M059J (cell line): ENCODE measurements at regions not wholly inside any gene's neighbourhood (a gene's known extent, or its start where the extent isn't known, plus 50 kb on each side); places are given as distances from the start of the nearest gene placed in this dataset.
A peak's percentile ranks its signal among the peaks of the same experiment; 100 is the strongest.
"Not testable (repeated sequence)": the region's sequence is repeated elsewhere in the genome, so short reads cannot be mapped to it uniquely, and the experiment has no call there.

ENCODE experiments used
- DNase-seq: peaks from one replicate; pipeline ENCODE4 v3.0.0-alpha.2; 2012; ENCODE audit warnings: low read depth

DNA sequence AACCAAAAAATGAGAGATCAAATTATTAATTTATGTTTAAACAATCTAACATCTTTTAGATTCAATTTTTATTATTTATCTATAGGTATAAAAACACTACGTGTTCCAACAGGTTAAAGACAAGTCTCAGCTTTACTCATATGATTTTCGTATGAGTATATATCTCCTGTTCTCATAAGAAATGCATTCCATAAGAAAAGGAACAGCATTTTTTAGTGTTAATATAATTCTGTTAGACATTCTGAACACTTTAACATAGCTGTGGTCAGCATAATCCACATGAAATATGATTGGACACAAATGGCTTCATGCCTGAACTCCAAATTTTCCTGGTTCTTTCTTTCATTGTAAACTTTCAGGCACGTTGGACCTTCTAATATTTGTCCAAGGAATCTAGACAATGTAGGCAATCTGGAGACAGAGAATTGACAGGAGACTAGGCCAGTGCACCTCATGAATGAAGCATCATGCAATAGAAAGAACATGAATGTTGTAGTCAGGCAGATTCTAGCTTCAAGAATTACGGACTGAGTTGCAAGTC is 1122.0 kb upstream of the ALCAM start:
- no peak for DNase-seq

DNA sequence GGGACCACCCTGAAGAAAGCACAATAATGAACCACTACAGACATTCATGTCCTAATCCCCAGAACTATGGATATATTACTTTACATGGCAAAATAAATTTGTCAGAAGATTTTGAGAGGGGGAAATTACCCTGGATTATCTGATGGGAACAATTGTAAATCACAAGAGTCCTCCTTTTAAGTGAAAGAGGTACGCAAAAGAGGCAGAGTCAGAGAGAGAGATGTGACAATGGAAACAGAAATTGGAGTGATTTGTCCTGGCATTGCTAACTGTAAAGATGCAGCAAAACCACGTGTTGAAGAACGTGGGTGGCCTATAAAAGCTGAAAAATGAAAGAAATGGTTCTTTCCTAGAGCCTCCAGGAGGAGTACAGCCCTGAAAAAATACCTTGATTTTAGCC is 1121.4 kb upstream of the ALCAM start:
- no peak for DNase-seq

DNA sequence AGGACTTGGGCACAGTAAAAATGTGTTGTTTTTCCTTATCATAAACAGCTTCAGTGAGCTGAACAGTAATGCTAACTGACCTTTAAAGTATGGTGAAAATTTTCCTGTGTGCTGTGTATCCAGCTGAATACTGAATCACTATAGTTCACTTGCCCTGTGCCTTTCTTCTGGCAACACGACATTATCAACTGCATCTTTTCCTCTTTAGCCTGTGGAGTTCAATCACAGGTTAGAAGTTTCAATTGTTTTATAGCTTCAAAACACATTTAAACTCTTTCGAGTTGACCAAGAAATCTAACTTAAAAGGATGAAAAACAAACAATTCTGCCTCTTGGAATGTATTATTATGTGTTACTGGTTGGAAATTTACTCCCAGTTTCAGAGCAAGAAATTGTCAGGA is 1120.7 kb upstream of the ALCAM start:
- no peak for DNase-seq

DNA sequence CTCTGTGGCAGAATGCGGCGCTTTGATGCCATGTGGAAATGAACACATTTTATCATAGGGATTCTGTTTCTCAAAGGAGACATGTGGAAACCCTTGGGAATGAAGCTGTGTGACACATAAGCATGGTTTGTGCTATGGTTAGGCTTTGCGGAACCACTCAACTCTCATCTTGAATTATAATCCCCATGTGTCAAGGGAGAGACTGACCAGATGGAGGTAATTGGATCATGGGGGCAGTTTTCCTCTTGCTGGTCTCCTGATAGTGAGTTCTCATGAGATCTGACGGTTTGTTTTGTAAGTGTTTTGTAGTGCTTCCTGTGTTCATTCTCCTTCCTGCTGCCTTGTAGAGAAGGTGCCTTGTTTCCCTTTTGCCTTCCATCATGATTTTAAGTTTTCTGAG is 1109.2 kb upstream of the ALCAM start:
- no peak for DNase-seq

DNA sequence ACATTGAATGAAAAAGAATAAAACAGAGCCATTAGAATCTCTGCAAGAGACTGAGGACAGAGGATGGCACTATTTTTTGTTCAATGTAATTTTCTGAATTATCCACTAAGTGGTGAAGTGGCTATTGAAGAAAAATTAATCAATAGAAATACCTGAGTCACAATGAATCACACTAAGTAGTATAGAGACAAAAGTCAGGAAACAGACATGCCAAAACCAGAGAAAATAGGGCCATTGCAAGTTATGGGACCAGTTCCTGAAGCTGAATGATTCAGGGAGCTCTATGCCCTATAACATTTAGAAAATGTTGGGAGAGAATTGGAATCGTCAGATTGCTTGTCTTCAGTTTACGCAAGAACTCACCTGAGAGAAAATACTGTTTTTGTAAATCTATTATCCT is 1103.2 kb upstream of the ALCAM start:
- no peak for DNase-seq

DNA sequence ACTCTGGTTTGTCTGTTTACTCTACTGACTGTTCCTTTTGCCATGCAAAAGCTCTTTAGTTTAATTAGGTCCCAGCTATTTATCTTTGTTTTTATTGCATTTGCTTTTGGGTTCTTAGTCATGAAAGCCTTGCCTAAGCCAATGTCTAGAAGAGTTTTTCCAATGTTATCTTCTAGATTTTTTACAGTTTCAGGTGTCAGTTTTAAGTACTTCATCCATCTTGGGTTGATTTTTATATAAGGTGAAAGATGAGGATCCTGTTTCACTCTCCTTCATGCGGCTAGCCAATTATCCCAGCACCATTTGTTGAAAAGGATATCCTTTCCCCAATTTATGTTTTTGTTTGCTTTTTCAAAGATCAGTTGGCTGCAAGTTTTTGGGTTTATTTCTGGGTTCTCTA is 1100.5 kb upstream of the ALCAM start:
- not testable (repeated sequence) for DNase-seq

DNA sequence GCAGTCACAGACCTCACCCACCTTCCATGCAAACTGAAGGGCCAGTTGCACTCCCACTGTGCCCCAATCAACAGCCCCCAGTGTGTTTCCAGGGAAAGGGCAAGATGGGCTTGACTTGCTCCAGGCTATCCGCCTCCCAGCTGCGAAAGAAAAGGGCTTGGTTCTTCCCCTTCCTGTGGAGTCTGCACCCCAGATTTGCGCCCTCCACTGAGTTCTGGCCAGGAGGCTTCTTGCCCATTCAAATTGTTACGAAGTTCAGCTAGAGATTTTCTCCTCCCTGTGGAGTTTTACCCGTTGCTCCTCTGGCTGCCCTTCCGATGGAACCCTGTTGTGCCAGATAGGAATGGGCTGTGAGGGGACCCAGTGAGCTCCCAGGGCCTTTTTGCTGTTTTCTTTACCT is 1096.9 kb upstream of the ALCAM start:
- DNase-seq = no peak

DNA sequence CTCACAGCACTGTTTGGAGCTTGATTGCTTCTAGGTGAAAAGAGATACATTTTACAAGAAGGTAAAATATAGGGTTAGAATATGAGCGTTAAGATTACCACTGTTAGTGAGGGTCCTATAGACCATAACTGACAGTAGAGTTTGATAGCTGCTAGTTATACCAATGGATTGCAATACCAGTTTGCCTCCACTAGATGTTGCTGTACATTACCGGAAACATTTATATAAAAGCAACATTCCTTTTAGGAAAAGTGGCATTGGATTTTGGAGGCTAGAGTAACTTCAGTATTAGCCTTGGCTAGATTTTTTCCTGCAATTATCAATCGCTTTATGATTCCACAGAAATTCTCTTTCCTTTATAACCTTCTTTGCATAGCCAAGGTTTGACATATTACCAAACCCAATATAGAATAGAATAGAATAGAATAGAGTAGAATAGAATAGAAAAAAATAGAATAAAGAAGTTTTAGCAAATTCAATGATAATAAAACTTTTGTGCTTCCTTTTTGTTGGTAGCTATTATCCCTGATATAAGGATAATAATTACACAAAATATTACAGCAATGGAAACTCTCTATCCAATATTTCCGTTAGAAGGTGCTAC is 1093.6 kb upstream of the ALCAM start:
- peak; percentile 59 for DNase-seq

DNA sequence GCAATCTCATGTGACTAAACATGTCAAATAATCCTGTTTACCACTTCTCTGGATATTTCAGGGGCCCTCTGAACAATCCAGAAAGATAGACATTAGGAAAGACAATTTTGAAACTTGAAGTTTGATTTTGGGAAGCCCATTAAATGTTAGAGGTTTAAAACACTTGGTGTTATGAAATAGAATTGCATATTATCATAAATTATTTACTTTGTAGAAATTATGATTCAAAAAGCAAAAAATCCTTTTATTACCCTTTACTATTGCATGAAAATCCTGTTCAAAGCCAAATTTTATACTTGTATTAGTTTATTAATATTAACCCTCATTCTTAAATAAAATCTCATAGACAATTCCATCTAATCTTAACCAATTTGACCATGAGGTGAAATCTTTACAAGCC is 1091.5 kb upstream of the ALCAM start:
- DNase-seq = no peak

DNA sequence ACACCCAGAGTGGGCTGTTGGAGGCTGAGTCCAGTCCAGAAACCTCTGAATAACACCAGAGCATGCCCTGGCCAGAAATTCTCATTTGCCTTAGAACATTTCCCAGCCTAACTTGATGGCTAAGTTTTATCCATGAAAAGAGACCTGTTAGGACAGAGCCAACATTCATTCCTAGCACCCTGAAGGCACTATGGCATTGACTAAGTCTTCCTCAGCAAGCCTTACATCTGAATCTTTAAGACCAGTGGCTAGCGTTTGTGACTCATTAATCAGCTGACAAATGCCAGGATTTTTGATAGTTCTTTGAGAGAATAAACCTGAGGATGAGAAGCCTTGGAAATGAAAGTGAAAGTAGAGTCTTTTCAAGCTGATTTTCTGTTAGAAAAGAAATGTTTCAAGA is 1087.1 kb upstream of the ALCAM start:
- DNase-seq = peak; percentile 91

DNA sequence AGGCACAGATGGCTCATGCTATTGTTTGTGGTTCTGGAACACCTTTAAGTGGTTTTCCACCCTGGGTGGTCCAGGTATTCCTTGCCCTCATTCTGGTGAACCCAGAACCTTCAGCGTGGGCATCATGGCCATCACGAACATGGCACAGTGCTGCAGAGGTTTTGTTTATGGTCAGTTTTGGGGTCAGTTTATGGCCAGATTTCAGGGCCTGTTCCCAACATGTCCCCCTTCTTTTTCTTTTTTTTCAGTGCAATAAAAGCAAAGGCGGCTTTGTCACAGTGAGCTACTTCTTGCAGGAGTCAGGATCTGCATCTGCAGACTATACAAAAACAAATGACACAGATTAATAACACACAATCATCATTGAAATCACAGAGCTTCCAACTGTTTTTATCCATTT is 1085.0 kb upstream of the ALCAM start:
- no peak for DNase-seq

DNA sequence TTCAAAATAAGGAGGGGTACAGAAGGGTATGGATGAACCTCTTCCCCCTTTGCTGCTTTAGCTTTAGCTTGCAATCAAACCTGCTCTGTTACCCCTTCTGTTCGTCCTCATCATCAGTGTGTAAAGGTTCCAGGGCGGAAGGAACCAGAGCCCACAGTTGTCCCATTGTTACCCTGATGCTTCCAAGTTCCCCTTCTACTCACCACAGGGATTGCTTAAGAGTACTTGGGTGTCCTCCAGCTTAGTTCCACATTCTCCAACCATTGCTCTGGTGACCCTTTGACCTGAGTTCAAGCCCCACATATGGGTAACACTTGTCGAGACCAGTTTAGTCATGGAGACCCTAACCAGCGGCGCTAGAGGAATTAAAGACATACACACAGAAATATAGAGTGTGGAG is 1080.1 kb upstream of the ALCAM start:
- DNase-seq = no peak

DNA sequence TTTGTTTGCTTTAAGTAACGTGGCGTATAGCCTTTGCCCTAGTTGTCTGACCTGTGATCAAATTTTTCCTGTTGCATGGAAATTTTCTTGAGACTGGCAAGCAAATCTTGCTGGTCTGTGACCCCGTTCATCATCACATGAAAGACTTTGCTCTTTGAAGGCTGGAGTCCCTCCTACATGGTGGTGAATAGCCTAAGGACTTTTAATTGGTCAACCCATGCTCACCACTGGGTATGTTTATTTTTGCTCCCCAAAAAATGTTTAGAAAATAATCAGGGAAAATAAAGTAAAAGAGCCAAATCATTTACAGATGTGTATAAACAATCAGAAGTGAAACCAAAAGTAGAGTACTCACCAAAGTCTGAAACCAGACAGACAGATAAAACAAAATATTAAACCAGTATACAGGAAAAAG is 1075.3 kb upstream of the ALCAM start:
- DNase-seq = peak; percentile 64

DNA sequence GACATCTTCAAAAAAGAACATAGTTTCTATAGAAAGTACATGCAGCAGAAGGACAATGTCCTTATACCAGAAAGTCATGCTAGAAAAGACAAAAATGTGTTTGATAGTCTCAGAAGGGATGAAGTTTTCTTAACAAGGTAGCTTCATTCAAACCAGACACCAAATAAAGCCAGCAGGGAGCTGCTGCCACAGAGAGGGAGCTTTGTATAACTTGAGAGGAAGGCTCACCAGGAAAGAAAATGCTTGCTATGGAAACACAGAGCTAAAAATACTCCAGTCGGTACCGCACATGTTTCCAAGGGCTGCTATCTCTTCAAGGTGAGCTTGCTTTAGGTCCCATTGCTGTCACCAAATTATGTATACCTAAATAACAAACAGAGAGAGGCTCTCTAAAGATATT is 1074.8 kb upstream of the ALCAM start:
- peak; percentile 26 for DNase-seq

DNA sequence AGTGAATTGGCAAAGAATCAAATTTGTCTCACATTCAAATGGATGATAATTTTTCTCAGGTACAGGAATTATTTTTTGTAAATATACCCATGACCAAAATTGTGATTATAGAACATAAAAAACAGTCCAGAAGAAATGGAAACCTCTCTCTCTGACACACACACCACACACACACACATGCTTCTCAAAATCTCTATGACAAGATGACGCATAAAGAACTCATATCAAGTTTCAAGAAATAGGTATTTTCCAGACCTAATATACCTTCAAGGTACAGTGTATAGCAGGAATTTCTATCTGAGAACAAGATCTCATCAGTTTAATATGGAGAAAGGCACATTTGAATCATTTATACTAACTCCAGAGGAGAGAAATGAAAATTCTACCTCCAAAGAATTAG is 1069.1 kb upstream of the ALCAM start:
- DNase-seq = no peak

DNA sequence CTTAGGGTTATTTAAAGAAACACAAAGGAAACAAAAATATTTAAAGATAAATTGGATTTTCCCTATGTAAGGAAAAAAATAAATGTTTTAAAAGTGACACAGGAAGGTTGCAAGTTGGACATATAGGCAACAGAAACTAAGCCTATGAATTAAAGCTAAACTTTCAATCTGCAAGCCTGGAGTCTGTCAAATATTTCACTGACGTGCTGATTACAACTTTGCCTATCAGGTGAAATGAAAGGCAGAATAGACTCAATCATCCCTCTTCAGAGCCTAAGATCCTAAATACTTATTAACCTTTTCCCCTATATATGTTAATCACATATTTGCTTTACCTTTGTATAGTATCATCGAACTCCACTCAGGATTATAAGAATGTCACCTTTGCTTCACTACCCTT is 1068.0 kb upstream of the ALCAM start:
- no peak for DNase-seq

DNA sequence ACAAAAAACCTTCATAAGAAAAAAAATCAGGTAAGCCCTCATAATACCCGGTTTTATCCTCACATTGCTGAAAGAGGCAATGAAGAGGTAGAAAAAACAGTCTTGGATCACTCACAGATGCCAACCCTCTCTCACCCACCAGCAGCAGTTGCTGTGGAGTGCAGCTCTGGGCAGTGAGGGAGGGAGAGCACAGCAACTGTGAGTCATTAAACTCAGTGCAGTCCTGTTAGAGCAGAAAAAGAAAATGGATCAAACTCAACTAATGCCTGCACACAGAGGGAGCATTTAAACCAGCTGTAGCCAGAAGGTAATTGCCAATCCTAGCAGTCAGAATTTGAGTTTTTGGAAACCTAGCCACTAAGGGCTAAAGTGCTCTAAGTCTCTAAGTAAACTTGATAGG is 1050.6 kb upstream of the ALCAM start:
- peak; percentile 54 for DNase-seq

DNA sequence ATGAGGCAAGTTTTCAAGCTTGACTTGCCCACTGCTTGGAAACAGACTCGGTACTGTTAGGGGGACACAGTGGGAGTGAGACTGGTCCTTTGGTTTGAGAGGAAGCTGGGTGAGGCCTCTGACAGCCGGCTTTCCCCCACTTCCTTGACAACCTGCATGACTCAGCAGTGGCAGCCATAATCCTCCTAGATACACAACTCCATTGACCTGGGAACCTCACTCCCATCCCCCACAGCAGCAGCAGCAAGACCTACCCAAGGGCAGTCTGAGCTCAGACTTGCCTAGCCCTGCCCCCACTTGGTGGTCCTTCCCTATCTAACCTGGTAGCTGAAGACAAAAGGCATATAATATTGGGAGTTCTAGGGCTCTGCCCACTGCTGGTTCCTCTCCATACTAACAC is 1043.5 kb upstream of the ALCAM start:
- peak; percentile 43 for DNase-seq

DNA sequence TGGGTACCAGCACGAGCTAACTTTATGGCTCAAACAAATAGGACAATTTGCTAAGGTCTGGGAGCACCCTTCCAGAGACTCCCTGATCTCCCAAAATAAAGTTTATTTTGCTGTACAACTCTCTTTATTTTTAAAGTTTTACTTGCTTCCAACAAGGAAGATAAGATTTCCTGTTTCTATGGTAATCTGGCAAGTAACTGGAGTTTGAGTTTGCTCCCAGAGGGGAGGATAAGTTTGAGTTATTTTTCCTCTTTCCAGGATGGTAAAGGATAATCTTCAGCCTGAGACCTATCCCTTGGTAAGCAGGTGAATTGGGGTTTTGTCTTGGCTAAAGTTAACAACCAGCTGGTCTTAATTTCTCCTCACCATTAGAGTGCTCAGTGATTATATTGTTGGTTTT is 1019.4 kb upstream of the ALCAM start:
- DNase-seq = no peak

DNA sequence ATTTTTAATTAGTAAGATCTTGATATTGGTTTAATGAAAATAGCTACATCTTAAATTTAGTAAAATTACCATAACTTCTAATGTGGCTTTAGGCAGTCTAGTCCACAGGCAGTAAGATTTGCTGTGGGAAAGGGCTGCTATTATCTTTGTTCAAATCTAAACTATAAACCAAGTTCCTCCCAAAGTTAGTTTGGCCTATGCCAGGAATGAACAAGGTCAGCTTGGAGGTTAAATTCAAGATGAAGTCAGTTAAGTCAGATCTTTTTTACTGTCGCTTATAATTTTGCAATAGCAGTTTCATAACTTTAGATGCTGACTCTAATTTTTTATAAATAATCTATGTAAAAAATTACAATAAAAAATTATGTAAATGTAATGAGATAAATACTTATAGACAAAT is 1016.9 kb upstream of the ALCAM start:
- peak; percentile 58 for DNase-seq

DNA sequence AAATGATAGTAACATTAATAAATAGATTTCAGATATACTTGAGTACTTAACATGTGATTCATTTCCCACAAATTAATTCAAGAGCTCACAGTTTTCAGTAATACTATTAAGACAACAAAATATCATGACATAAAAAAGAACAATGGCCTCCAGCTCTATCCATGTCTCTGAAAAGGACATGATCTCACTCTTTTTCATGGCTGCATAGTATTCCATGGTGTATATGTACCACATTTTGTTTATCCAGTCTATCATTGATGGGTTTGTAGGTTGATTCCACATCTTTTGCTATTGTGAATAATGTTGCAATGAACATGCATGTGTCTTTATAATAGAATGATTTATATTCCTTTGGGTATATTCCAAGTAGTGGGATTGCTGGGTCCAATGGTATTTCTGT is 1012.8 kb upstream of the ALCAM start:
- no peak for DNase-seq

DNA sequence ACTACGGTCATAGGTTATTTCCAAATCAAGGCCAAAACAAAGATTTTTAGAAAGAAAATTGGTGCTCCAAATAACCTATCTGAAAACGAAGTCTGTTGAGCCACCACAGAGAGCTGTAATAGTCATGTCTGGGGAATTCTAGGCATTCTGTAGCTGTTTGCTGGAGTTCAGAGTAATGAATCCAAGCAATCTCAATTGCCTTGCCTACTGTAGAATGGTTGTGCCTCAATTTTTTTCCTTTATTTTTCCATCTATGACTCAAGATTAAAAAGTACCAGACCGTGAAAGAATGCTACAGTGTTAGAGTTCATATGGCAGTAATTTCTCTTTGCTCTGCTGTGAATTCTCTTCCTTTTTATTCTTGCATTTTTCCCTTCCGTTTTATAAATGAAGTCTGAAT is 1007.2 kb upstream of the ALCAM start:
- DNase-seq = peak; percentile 92

DNA sequence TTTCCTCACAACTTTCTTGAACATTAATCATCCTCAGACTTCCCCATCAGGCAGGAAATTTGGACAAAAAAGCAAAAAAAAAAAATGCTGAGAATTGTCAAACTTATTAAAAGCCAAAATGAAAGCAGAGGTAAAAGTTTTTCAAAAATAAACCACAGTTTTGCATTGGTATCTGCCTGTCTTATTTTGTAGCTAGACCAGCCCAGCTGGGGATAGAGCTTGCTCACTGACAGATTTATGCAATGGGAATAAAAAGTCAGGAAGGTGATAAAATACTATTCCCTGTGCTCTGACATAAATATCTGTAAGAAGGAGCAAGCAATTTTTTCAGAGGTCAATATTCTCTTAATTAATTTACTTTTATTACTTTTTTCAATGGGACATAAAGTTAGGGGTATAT is 1006.7 kb upstream of the ALCAM start:
- DNase-seq = peak; percentile 46

DNA sequence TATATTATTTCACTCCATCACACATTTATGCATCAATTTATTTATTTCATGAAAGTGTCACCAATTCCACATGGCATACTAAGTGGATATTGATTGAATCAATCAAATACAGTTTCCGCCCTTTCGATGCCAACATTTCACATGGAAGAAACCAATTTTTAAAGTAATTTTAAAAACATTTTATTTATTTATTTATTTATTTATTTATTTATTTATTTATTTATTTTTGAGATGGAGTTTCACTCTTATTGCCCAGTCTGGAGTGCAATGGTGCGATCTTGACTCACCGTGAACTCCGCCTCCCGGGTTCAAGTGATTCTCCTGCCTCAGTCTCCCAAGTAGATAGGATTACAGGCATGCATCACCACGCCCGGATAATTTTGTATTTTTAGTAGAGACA is 1005.0 kb upstream of the ALCAM start:
- not testable (repeated sequence) for DNase-seq
